NCI-H524 treated with DMSO at 0.1 percent for 48 hours (cell line): ENCODE measurements at regions not wholly inside any gene's neighbourhood (a gene's known extent, or its start where the extent isn't known, plus 50 kb on each side); places are given as distances from the start of the nearest gene placed in this dataset.
"Not testable (repeated sequence)": the region's sequence is repeated elsewhere in the genome, so short reads cannot be mapped to it uniquely, and the experiment has no call there.

Experiments
- DNase-seq: peaks from one replicate; lab custom pipeline; 2025; lab: John Stamatoyannopoulos, UW

- DNase-seq, result no peak
Measured at GRCh38 chr13:109939180-109939579, 152.8 kb upstream of the IRS2 start.

GRCh38 chr13:109938255-109938936, 152.0 kb upstream of the IRS2 start:
- DNase-seq, result no peak

- DNase-seq, result not testable (repeated sequence)
Measured at GRCh38 chr13:109934520-109934919, 148.1 kb upstream of the IRS2 start.

- DNase-seq, result no peak
Measured at GRCh38 chr13:109933476-109933875, 147.1 kb upstream of the IRS2 start.

GRCh38 chr13:109924376-109924775, 138.0 kb upstream of the IRS2 start:
- no peak for DNase-seq

- DNase-seq, result no peak
Measured at GRCh38 chr13:109922518-109922917, 136.1 kb upstream of the IRS2 start.

GRCh38 chr13:109919715-109920375, 133.5 kb upstream of the IRS2 start:
- DNase-seq, result no peak

- DNase-seq, result no peak
Measured at GRCh38 chr13:109918179-109918711, 131.9 kb upstream of the IRS2 start.

GRCh38 chr13:109917422-109917821, 131.0 kb upstream of the IRS2 start:
- no peak for DNase-seq

GRCh38 chr13:109913936-109914510, 127.6 kb upstream of the IRS2 start:
- no peak for DNase-seq

- DNase-seq, result no peak
Measured at GRCh38 chr13:109913186-109913585, 126.8 kb upstream of the IRS2 start.

- DNase-seq, result no peak
Measured at GRCh38 chr13:109910194-109910593, 123.8 kb upstream of the IRS2 start.

GRCh38 chr13:109906976-109907375, 120.6 kb upstream of the IRS2 start:
- DNase-seq, result no peak

GRCh38 chr13:109904218-109904617, 117.8 kb upstream of the IRS2 start:
- DNase-seq, result no peak

GRCh38 chr13:109900741-109901140, 114.4 kb upstream of the IRS2 start:
- DNase-seq, result no peak

GRCh38 chr13:109900320-109900719, 113.9 kb upstream of the IRS2 start:
- no peak for DNase-seq

GRCh38 chr13:109899748-109900147, 113.4 kb upstream of the IRS2 start:
- no peak for DNase-seq

- DNase-seq, result no peak
Measured at GRCh38 chr13:109899316-109899715, 112.9 kb upstream of the IRS2 start.

- no peak for DNase-seq
Measured at GRCh38 chr13:109897988-109898624, 111.7 kb upstream of the IRS2 start.

- DNase-seq, result no peak
Measured at GRCh38 chr13:109892101-109892500, 105.7 kb upstream of the IRS2 start.

GRCh38 chr13:109885235-109885634, 98.9 kb upstream of the IRS2 start:
- no peak for DNase-seq

GRCh38 chr13:109884462-109884861, 98.1 kb upstream of the IRS2 start:
- no peak for DNase-seq
